ENCODE measurements at regions not wholly inside any gene's neighbourhood (a gene's known extent, or its start where the extent isn't known, plus 50 kb on each side); places are given as distances from the start of the nearest gene placed in this dataset.

DNA sequence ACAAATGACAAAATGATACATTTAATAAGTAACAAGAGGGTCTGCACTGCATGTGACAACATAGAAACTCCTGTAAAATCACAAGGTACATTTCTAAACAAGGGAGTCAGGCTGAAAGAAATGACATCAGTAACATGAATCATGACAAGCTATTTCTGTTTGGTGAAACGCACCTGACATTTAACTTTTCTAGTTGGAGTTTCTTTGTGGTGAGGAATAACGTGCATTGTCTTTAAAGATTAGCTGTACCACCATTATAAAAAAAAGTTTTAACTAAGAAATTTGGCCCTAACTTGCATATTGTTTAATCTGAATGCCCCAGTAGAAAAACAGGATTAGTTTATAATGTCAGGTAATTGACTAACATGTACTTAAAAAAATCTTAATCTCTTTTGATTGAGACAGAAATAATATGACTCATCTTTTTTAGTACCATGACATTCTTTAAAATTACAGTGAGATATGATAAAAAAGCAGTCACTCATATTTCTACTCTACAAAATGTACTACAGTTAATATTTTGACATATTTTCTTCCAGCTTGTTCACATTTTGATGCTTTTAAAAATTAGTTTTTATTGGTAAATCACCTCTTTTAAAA, 418.2 kb downstream of the KLF12 start:
- ChIA-PET CTCF (no interaction called here), POLR2A (ENCODE audit: unreplicated experiment) (no interaction called here)
- Histone ChIP-seq H4K91ac (ENCODE audit: insufficient read depth, low read depth, low read length) (no peak overlapping the region), H3K27me3 (ENCODE audit: control insufficient read depth, insufficient read depth, low read length) (no peaks in the 10 kb centered on the region), H3K4me3 (ENCODE audit: insufficient read depth, low read depth, low read length) (no peak overlapping the region), H3K18ac (ENCODE audit: low read depth, low read length) (no peak overlapping the region), H3K4ac (ENCODE audit: low read depth, low read length) (no peak overlapping the region), H2BK20ac (ENCODE audit: low read depth, low read length) (no peak overlapping the region), H2BK5ac (ENCODE audit: low read depth, low read length, poor library complexity, severe bottlenecking) (no peak overlapping the region), H4K5ac (ENCODE audit: low read depth, low read length) (no peak overlapping the region), H3K9me3 (ENCODE audit: control insufficient read depth, insufficient read depth, low read length) (no peaks in the 10 kb centered on the region), H2AFZ (replicated peaks; ENCODE audit: low read length, poor library complexity) (no peak overlapping the region), H4K20me1 (ENCODE audit: insufficient read depth, low read length) (no peaks in the 10 kb centered on the region; the same call in 1 of the 2 replicates), H4K8ac (ENCODE audit: low read depth in 2 of 2, low read length in 2 of 2) (no peak overlapping the region), H3K56ac (ENCODE audit: extremely low read depth, insufficient read depth, low read length) (no peak overlapping the region), H3K79me1 (ENCODE audit: low read depth in 1 of 2, low read length in 2 of 2) (peaks cover 6 to 15% of the 10 kb centered on the region in 2 experiments; a peak in 2 of 4 replicates), H3K27ac (ENCODE audit: insufficient read depth, low read length) (no peak overlapping the region), H3K9ac (ENCODE audit: low read depth, low read length) (no peak overlapping the region), H2AK9ac (replicated peaks; ENCODE audit: low read depth, low read length, poor library complexity) (no peak overlapping the region), H3K4me1 (ENCODE audit: control insufficient read depth, insufficient read depth, low read length) (no peaks in the 10 kb centered on the region; the same call in 1 of the 2 replicates), H3K4me2 (ENCODE audit: low read depth, low read length) (no peak overlapping the region), H2BK15ac (ENCODE audit: low read depth, low read length) (no peak overlapping the region), H3K23ac (ENCODE audit: low read depth, low read length) (no peak overlapping the region), H3K36me3 (ENCODE audit: control insufficient read depth, insufficient read depth, low read length) (peaks cover 12% of the 10 kb centered on the region), H2AK5ac (ENCODE audit: low read depth, low read length) (no peak overlapping the region), H3K9me1 (ENCODE audit: insufficient read depth, low read length) (peaks cover 5% of the 10 kb centered on the region; the same call in 1 of the 2 replicates), H3K14ac (replicated peaks; ENCODE audit: low read depth, low read length) (no peak overlapping the region), H2BK120ac (ENCODE audit: low read depth, low read length) (no peak overlapping the region)
- intact Hi-C loops (cut with micrococcal nuclease), result no loop called here
- WGBS, 2 experiments (ENCODE audit: extremely low coverage in 2 of 2, insufficient read length in 1 of 2), result no CpG with 5 or more reads among the region's 2 CpGs
- no TSS peak for BruUV-seq (replicated peaks)
- DNase-seq, result no peak
- in situ Hi-C loops (cut with MboI; ENCODE audit: low sequenced_read_pairs), result loop anchor here (25.0 kb wide), 1 partner anchor 904 kb away; no protein-coding TSS in a partner anchor
- no peak for ATAC-seq (ENCODE audit: low read depth)
- dilution Hi-C loops (cut with HindIII; ENCODE audit: low sequenced_read_pairs, unreplicated experiment), result no loop called here
- no peak for TF ChIP-seq NFE2L2 (IDR thresholded peaks at IDR 0.05; ENCODE audit: low read depth, low read length)
- TF ChIP-seq, protein P1, sequence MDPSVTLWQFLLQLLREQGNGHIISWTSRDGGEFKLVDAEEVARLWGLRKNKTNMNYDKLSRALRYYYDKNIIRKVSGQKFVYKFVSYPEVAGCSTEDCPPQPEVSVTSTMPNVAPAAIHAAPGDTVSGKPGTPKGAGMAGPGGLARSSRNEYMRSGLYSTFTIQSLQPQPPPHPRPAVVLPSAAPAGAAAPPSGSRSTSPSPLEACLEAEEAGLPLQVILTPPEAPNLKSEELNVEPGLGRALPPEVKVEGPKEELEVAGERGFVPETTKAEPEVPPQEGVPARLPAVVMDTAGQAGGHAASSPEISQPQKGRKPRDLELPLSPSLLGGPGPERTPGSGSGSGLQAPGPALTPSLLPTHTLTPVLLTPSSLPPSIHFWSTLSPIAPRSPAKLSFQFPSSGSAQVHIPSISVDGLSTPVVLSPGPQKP (IDR thresholded peaks at IDR 0.05; ENCODE audit: borderline replicate concordance, low read depth, low read length), result no peak
- TF ChIP-seq CHD1 (IDR thresholded peaks at IDR 0.05; ENCODE audit: low read depth, low read length), result no peak
- no peak for TF ChIP-seq BHLHE40 (IDR thresholded peaks at IDR 0.05; ENCODE audit: low read depth, low read length)
- TF ChIP-seq MXI1 (IDR thresholded peaks at IDR 0.05; ENCODE audit: borderline replicate concordance, low read depth, low read length), result no peak
